Left ventricle myocardium inferior (tissue), 1 donor: ENCODE measurements at regions not wholly inside any gene's neighbourhood (a gene's known extent, or its start where the extent isn't known, plus 50 kb on each side); places are given as distances from the start of the nearest gene placed in this dataset.

Experiments used
- DNase-seq: peaks from one replicate; pipeline ENCODE4 v3.0.0-alpha.2; 2020
- H3K27ac ChIP-seq: fragments of 200-600 bp; replicated peaks from 2 replicates; pipeline ENCODE4 v1.8.0; 2021
- H3K27me3 ChIP-seq: fragments of 200-600 bp; 2 replicates; pipeline ENCODE4 v1.8.0; 2021; ENCODE audit warnings: low read depth
- H3K36me3 ChIP-seq: fragments of 200-600 bp; 2 replicates; pipeline ENCODE4 v1.8.0; 2021
- H3K4me1 ChIP-seq: fragments of 200-600 bp; 2 replicates; pipeline ENCODE4 v1.8.0; 2021
- H3K4me3 ChIP-seq: fragments of 200-600 bp; 2 replicates; pipeline ENCODE4 v1.8.0; 2021; ENCODE audit warnings: mild to moderate bottlenecking, moderate library complexity
- H3K9me3 ChIP-seq: fragments of 200-600 bp; replicated peaks from 2 replicates; pipeline ENCODE4 v1.8.0; 2021
- intact Hi-C: fragments of 100-400 bp; cut with micrococcal nuclease; formaldehyde crosslinking; loops from one replicate; pipeline ENCODE4 v1.11.0; 2022
- TF ChIP-seq, protein P1 (sequence below): fragments of 200-600 bp; IDR thresholded peaks from 2 replicates; pipeline ENCODE4 v1.8.0; 2021; ENCODE audit warnings: antibody characterized with exemption, mild to moderate bottlenecking, borderline replicate concordance
- donor health status: DM: no; HTN: yes; CAD: no; lungs with severe emphysema.

DNA sequence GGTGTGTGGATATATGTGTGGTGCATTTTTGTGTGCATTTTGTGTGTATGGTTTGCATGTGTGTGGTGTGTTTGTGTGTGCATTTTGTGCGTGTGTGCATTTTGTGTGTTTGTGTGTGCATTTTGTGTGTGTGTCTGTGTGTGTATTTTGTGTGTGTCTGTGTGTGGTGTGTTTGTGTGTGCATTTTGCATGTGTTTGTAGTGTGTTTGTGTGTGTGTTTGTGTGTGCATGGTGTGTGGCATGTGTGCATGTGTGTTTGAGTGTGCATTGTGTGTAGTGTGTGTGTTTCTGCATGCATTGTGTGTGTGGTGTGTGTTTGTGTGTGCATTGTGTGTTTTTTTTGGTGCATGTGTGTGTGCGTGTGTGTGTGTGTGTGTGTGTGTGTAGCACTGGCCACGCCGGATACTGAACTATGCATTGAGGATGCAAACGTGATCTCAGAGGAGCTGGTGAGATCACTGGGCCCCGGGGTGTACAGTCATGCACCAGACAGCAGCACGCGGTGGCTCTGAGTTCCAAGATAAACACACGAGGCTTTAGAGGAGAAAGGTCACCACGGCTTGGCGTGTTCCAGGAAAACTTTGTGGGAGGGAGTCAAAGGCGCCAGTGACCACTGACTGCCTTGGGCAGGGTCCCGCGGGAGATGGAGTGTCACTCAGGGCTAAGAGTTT, 106.6 kb upstream of the SHH start:
- peak; percentile 20 for DNase-seq
- Histone ChIP-seq H3K27me3 (peaks cover 36% of the 10 kb centered on the region), H3K9me3 (no peaks in the 10 kb centered on the region), H3K27ac (no peak overlapping the region), H3K4me3 (no peak overlapping the region), H3K36me3 (no peaks in the 10 kb centered on the region), H3K4me1 (no peaks in the 10 kb centered on the region)
- intact Hi-C loops, result no loop called here
- TF ChIP-seq, protein P1, sequence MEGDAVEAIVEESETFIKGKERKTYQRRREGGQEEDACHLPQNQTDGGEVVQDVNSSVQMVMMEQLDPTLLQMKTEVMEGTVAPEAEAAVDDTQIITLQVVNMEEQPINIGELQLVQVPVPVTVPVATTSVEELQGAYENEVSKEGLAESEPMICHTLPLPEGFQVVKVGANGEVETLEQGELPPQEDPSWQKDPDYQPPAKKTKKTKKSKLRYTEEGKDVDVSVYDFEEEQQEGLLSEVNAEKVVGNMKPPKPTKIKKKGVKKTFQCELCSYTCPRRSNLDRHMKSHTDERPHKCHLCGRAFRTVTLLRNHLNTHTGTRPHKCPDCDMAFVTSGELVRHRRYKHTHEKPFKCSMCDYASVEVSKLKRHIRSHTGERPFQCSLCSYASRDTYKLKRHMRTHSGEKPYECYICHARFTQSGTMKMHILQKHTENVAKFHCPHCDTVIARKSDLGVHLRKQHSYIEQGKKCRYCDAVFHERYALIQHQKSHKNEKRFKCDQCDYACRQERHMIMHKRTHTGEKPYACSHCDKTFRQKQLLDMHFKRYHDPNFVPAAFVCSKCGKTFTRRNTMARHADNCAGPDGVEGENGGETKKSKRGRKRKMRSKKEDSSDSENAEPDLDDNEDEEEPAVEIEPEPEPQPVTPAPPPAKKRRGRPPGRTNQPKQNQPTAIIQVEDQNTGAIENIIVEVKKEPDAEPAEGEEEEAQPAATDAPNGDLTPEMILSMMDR, result no peak

DNA sequence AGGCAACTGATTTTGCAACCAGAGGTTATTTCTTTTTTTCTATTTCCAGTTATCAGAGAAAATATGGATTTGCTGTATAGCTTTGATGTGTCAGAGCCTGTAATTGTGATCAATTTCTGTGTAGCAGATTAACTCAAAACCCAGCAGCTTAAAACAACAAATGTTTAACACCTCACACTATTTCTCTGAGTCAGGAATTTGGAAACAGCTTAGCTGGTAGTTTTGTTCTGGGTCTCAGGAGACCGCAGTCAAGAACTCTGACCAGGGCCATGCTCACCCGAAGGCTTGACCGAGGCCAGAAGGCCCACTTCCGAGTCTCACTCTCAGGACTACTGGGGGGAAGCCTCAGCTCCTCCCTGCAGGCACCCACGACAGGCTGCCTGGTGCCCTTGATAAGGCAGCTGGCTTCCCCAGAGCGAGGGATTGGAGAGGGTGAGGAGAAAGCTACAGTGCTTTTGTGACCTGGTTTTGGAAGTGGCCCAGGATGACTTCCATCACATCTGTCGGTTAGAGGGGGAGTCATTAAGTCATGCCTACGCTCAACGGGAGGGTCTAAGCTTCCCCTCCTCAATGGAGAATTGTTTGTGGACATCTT, 105.7 kb upstream of the SHH start:
- Histone ChIP-seq H3K36me3 (no peaks in the 10 kb centered on the region), H3K4me3 (no peak overlapping the region), H3K9me3 (peaks cover 4% of the 10 kb centered on the region), H3K27me3 (peaks cover 36% of the 10 kb centered on the region), H3K4me1 (no peaks in the 10 kb centered on the region), H3K27ac (no peak overlapping the region)
- intact Hi-C loops, result no loop called here
- TF ChIP-seq, protein P1, result no peak
- DNase-seq, result no peak

DNA sequence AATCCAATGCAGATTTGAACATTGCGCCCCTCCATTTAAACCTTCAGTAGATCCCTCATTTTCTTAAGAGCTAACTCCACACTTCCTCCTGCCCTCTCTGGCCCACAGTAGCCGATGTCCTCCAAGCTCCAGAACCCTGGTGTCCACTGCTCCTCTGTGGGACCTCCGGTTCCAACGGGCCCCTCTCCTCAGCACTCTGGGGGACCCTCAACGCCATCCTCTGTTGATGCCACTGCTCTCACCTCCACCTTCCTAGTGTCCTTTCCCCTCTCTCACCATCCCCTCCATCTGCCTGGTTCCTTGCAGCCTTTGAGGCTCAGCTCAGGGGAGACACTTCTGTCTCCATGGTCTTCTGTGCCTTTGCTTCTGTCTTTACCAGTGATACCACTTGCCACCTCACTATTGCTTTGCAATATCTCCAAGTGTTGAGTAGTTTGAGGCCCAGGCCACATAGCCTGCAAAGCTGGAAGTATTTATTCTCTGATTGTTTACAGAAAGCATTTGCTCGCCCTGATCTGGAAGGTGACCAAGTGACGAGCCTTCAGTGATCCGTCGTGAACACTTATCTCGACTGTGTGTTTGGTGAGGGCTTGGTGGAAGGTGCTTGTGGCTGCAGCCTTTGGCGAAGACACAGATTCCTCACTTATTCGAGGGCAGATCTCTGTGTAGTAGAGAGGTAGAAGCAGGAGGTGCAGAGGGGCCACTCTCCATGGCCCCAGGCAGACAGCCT, 104.8 kb upstream of the SHH start:
- intact Hi-C loops, result no loop called here
- Histone ChIP-seq H3K36me3 (no peaks in the 10 kb centered on the region), H3K4me3 (no peak overlapping the region), H3K9me3 (peaks cover 12% of the 10 kb centered on the region), H3K4me1 (no peaks in the 10 kb centered on the region), H3K27me3 (peaks cover 33% of the 10 kb centered on the region), H3K27ac (no peak overlapping the region)
- TF ChIP-seq, protein P1, result no peak
- no peak for DNase-seq

DNA sequence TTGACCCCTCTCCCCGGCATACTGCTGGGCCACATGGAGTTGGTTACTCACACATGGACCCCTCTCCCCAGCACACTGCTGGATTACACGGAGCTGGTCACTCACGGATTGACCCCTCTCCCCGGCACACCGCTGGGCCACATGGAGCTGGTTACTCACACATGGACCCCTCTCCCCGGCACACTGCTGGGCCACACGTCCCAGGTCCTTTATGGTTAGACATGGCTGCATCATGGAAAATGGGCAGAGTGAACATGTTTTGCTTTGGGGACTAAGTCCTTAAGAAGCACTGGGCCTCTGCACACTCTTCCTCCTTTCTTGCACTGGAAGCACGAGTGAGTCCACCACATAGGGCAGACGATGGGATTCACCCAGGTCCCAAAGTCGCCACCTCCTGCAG, 102.1 kb upstream of the SHH start:
- no peaks in the 10 kb centered on the region for H3K36me3 ChIP-seq
- no peak overlapping the region for H3K4me3 ChIP-seq
- H3K9me3 ChIP-seq, result peaks cover 38% of the 10 kb centered on the region
- no peak overlapping the region for H3K27ac ChIP-seq
- intact Hi-C loops, result no loop called here
- DNase-seq, result no peak
- TF ChIP-seq, protein P1, result no peak
- H3K4me1 ChIP-seq, result no peaks in the 10 kb centered on the region
- H3K27me3 ChIP-seq, result peaks cover 10% of the 10 kb centered on the region

DNA sequence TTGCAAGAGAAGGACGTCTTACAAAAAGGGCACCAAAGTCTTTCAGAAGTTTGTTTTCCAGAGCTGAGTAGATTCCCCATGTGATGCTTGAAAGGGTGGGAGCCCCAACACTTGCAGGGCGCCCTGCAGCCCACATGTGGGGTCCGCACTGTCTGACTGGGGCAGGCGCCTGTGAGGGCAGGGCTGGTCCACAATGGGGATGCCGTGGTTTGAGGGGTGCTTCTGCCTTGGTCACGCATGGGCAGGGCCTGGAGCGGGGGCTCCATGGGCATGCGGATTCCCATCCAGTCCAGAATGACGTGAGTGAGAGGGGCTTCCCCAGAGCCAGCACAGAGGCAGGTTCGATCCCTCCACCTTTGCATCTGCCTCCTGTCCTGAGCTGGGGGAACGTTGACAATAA, 101.5 kb upstream of the SHH start:
- peaks cover 13% of the 10 kb centered on the region for H3K27me3 ChIP-seq

More for the DNA sequence above, 101.5 kb upstream of the SHH start:
- TF ChIP-seq, protein P1, result no peak
- H3K4me3 ChIP-seq, result no peak overlapping the region
- intact Hi-C loops, result no loop called here
- peaks cover 41% of the 10 kb centered on the region for H3K9me3 ChIP-seq
- no peak overlapping the region for H3K27ac ChIP-seq
- no peaks in the 10 kb centered on the region for H3K36me3 ChIP-seq
- DNase-seq, result no peak
- H3K4me1 ChIP-seq, result no peaks in the 10 kb centered on the region
